Stomach (tissue), 8 donors: ENCODE measurements at regions not wholly inside any gene's neighbourhood (a gene's known extent, or its start where the extent isn't known, plus 50 kb on each side); places are given as distances from the start of the nearest gene placed in this dataset.
"Not testable (repeated sequence)": the region's sequence is repeated elsewhere in the genome, so short reads cannot be mapped to it uniquely, and the experiment has no call there.

Experiments
- DNase-seq, 2 donors: peaks; one replicate each; pipeline versions ENCODE4 v3.0.0 to v3.0.0-alpha.2; 2013 to 2019
- H3K27ac ChIP-seq, 5 donors: fragments of 200-600 bp in 4 of 5; sonication (generic) in 4 of 5; one replicate each; pipeline ENCODE4 v1.5.1; 2013 to 2019; ENCODE audit warnings: mild to moderate bottlenecking in 1 of 5, moderate library complexity in 1 of 5
- H3K27me3 ChIP-seq, 3 donors: fragments of 200-600 bp; sonication (generic); one replicate each; pipeline ENCODE4 v1.5.1; 2017 to 2019; ENCODE audit warnings: mixed run types in 1 of 3
- H3K36me3 ChIP-seq, 4 donors: fragments of 200-600 bp; sonication (generic); 1 replicate in 3 of 4; 2 replicates in 1 of 4; pipeline ENCODE4 v1.5.1; 2016 to 2019
- H3K4me1 ChIP-seq, 4 donors: fragments of 200-600 bp; sonication (generic); one replicate each; pipeline ENCODE4 v1.5.1; 2016 to 2019
- H3K4me3 ChIP-seq, 4 donors: fragments of 200-600 bp; sonication (generic) in 3 of 4; one replicate each; pipeline ENCODE4 v1.5.1; 2016 to 2019; ENCODE audit warnings: mild to moderate bottlenecking in 1 of 4
- H3K9me3 ChIP-seq, 4 donors: fragments of 200-600 bp; sonication (generic); one replicate each; pipeline ENCODE4 v1.5.1; 2016 to 2019
- CTCF ChIP-seq, 7 experiments: fragments of 450-650 bp in 4 of 7; fragments of 200-600 bp in 3 of 7; sonication (generic) in 3 of 7; IDR thresholded peaks; one replicate each; pipeline ENCODE4 v1.5.1; 2016 to 2019; ENCODE audit warnings: antibody characterized with exemption in 7 of 7, control low read depth in 2 of 7, mild to moderate bottlenecking in 1 of 7
- EP300 ChIP-seq: sonication (generic); formaldehyde crosslinking; IDR thresholded peaks from one replicate; pipeline ENCODE4 v1.6.1; 2017; ENCODE audit warnings: antibody characterized with exemption
- POLR2A ChIP-seq, 4 donors: fragments of 450-650 bp; IDR thresholded peaks; one replicate each; pipeline ENCODE4 v1.6.1; 2016; ENCODE audit warnings: antibody characterized with exemption in 4 of 4, control low read depth in 2 of 4, mild to moderate bottlenecking in 1 of 4, moderate library complexity in 1 of 4
- POLR2AphosphoS5 ChIP-seq, 3 donors: sonication (generic); formaldehyde crosslinking; IDR thresholded peaks; one replicate each; pipeline ENCODE4 v1.6.1; 2016; ENCODE audit warnings: antibody characterized with exemption in 3 of 3
- WGBS, 5 donors: extraction: QIAGEN DNeasy Blood & Tissue Kit in 3 of 5; methylation state at CpG; one replicate each; pipeline versions ENCODE4 v1.1.5 to v1.1.7; 2013 to 2018; 5-methylcytosine and 5-hydroxymethylcytosine counted together
- intact Hi-C: fragments of 100-400 bp; cut with DNase I; formaldehyde crosslinking; loops from one replicate; pipeline ENCODE4 v1.15.1; 2023; ENCODE audit warnings: low total_unique reads
- donor health status: healthy with polysubstance abuse.
- donor health status: Bipolar disorder and iron deficiency.
- donor health status: healthy.

- TF ChIP-seq POLR2A (IDR thresholded peaks at IDR 0.05) (no peak), EP300 (no peak), POLR2AphosphoS5 (IDR thresholded peaks at IDR 0.05) (no peak), CTCF (IDR thresholded peaks at IDR 0.05) (no peak)
Observed at GRCh38 chr22:44646668-44647067, 55.3 kb upstream of the PRR5 start.

GRCh38 chr22:44646141-44646540 lies 55.9 kb upstream of the PRR5 start:
- peaks cover 0 to 22% (median 0%) of the 10 kb centered on the region in 3 donors for H3K27me3 ChIP-seq
- no peaks in the 10 kb centered on the region for H3K36me3 ChIP-seq
- TF ChIP-seq CTCF (IDR thresholded peaks at IDR 0.05) (no peak), POLR2AphosphoS5 (IDR thresholded peaks at IDR 0.05) (no peak), EP300 (no peak), POLR2A (IDR thresholded peaks at IDR 0.05) (no peak)
- no peak overlapping the region for H3K4me3 ChIP-seq
- WGBS, 5 donors: 85 to 94% (median 90%) methylated on average over 13 of the region's 13 CpGs
- no peak for DNase-seq
- intact Hi-C loops: no loop called here
- peaks cover 0 to 7% (median 0%) of the 10 kb centered on the region in 4 donors for H3K9me3 ChIP-seq
- H3K4me1 ChIP-seq: peaks cover 0 to 10% (median 5%) of the 10 kb centered on the region in 4 donors
- H3K27ac ChIP-seq: no peak overlapping the region

More at GRCh38 chr22:44646668-44647067, 55.3 kb upstream of the PRR5 start:
- peaks cover 0 to 16% (median 0%) of the 10 kb centered on the region in 3 donors for H3K27me3 ChIP-seq
- H3K27ac ChIP-seq: no peak overlapping the region
- intact Hi-C loops: no loop called here
- H3K9me3 ChIP-seq: peaks cover 0 to 7% (median 0%) of the 10 kb centered on the region in 4 donors
- no peaks in the 10 kb centered on the region for H3K36me3 ChIP-seq
- 59 to 71% (median 66%) methylated on average over 6 of the region's 6 CpGs for WGBS, 5 donors
- no peak for DNase-seq
- no peak overlapping the region for H3K4me3 ChIP-seq
- H3K4me1 ChIP-seq: peaks cover 0 to 10% (median 5%) of the 10 kb centered on the region in 4 donors

GRCh38 chr22:44645531-44645930 lies 56.5 kb upstream of the PRR5 start:
- WGBS, 5 donors: 71 to 86% (median 80%) methylated on average over 11 of the region's 11 CpGs
- Histone ChIP-seq H3K4me1 (peaks cover 0 to 10% (median 6%) of the 10 kb centered on the region in 4 donors), H3K4me3 (no peak overlapping the region), H3K36me3 (no peaks in the 10 kb centered on the region), H3K27me3 (peaks cover 0 to 26% (median 0%) of the 10 kb centered on the region in 3 donors), H3K27ac (no peak overlapping the region), H3K9me3 (peaks cover 0 to 7% (median 0%) of the 10 kb centered on the region in 4 donors)
- intact Hi-C loops: no loop called here
- TF ChIP-seq POLR2A (IDR thresholded peaks at IDR 0.05) (no peak), EP300 (no peak)
- DNase-seq: no peak

GRCh38 chr22:44645083-44645482 lies 56.9 kb upstream of the PRR5 start:
- intact Hi-C loops: no loop called here
- Histone ChIP-seq H3K27ac (no peak overlapping the region), H3K4me3 (no peak overlapping the region), H3K27me3 (peaks cover 0 to 31% (median 2%) of the 10 kb centered on the region in 3 donors), H3K36me3 (no peaks in the 10 kb centered on the region), H3K9me3 (peaks cover 0 to 7% (median 0%) of the 10 kb centered on the region in 4 donors), H3K4me1 (peaks cover 0 to 12% (median 7%) of the 10 kb centered on the region in 4 donors)
- DNase-seq: no peak
- 31 to 40% (median 36%) methylated on average over 4 of the region's 4 CpGs for WGBS, 5 donors
- TF ChIP-seq EP300 (no peak), POLR2AphosphoS5 (IDR thresholded peaks at IDR 0.05) (no peak), CTCF (IDR thresholded peaks at IDR 0.05) (no peak), POLR2A (IDR thresholded peaks at IDR 0.05) (no peak)

- DNase-seq, H3K4me3 ChIP-seq, H3K9me3 ChIP-seq, H3K27ac ChIP-seq, intact Hi-C loops, H3K36me3 ChIP-seq: not testable (repeated sequence)
- Histone ChIP-seq H3K4me1 (peaks cover 0 to 17% (median 2%) of the 10 kb centered on the region in 4 donors), H3K27me3 (peaks cover 0 to 38% (median 5%) of the 10 kb centered on the region in 3 donors)
- WGBS, 5 donors: 85 to 93% (median 90%) methylated on average over 19 of the region's 19 CpGs
Observed at GRCh38 chr22:44643526-44644101, 58.4 kb upstream of the PRR5 start.
